Astrocyte (in vitro differentiated cells and primary cell): ENCODE measurements at regions not wholly inside any gene's neighbourhood (a gene's known extent, or its start where the extent isn't known, plus 50 kb on each side); places are given as distances from the start of the nearest gene placed in this dataset.

Experiments
- DNase-seq: peaks from one replicate; pipeline ENCODE4 v3.0.0-alpha.2; 2010; ENCODE audit warnings: low read depth
- FAIRE-seq: peaks from 2 replicates; lab custom pipeline; 2011; peaks lifted over from hg19 to GRCh38; lab: Jason Lieb, UNC
- H2AFZ ChIP-seq: 2 replicates; pipeline ENCODE4 v1.6.0; 2012; ENCODE audit warnings: low read depth, low read length, inconsistent platforms
- H3K27ac ChIP-seq: 2 replicates; pipeline ENCODE4 v1.5.1; 2011; ENCODE audit warnings: low read depth, low read length, inconsistent platforms
- H3K27me3 ChIP-seq: 2 replicates; pipeline ENCODE4 v1.6.0; 2011; ENCODE audit warnings: low read length, inconsistent platforms; ENCODE audit not compliant: insufficient read depth
- H3K36me3 ChIP-seq: 2 replicates; pipeline ENCODE4 v1.5.1; 2011; ENCODE audit warnings: low read length, inconsistent platforms; ENCODE audit not compliant: insufficient read depth
- H3K4me1 ChIP-seq: 2 replicates; pipeline ENCODE4 v1.5.1; 2011; ENCODE audit warnings: low read length, inconsistent platforms; ENCODE audit not compliant: insufficient read depth
- H3K4me2 ChIP-seq: 2 replicates; pipeline ENCODE4 v1.6.0; 2012; ENCODE audit warnings: low read length, inconsistent platforms
- H3K4me3 ChIP-seq: 2 replicates; pipeline ENCODE4 v1.5.1; 2011; ENCODE audit warnings: low read depth, mild to moderate bottlenecking, low read length, inconsistent platforms; ENCODE audit not compliant: insufficient read depth
- H3K79me2 ChIP-seq: 2 replicates; pipeline ENCODE4 v1.6.0; 2012; ENCODE audit warnings: mild to moderate bottlenecking, low read length, inconsistent platforms; ENCODE audit not compliant: insufficient read depth
- H3K9ac ChIP-seq: 2 replicates; pipeline ENCODE4 v1.6.0; 2012; ENCODE audit warnings: mild to moderate bottlenecking, low read length, inconsistent platforms
- H3K9me3 ChIP-seq: 2 replicates; pipeline ENCODE4 v1.5.1; 2012; ENCODE audit warnings: low read depth, mild to moderate bottlenecking, low read length, inconsistent platforms; ENCODE audit not compliant: insufficient read depth
- H4K20me1 ChIP-seq: 2 replicates; pipeline ENCODE4 v1.6.0; 2012; ENCODE audit warnings: low read length, inconsistent platforms; ENCODE audit not compliant: insufficient read depth
- H3K27ac Mint-ChIP-seq: one replicate; pipeline ENCODE4 v1.8.0; 2021; ENCODE audit warnings: mild to moderate bottlenecking, mixed read lengths; ENCODE audit not compliant: unreplicated experiment
- H3K27me3 Mint-ChIP-seq: one replicate; pipeline ENCODE4 v1.8.0; 2021; ENCODE audit warnings: low read depth, mixed read lengths; ENCODE audit not compliant: unreplicated experiment
- H3K36me3 Mint-ChIP-seq: one replicate; pipeline ENCODE4 v1.8.0; 2021; ENCODE audit warnings: low read depth, mixed read lengths; ENCODE audit not compliant: unreplicated experiment
- H3K4me1 Mint-ChIP-seq: one replicate; pipeline ENCODE4 v1.8.0; 2021; ENCODE audit warnings: low read depth, mixed read lengths; ENCODE audit not compliant: unreplicated experiment
- H3K4me3 Mint-ChIP-seq: one replicate; pipeline ENCODE4 v1.8.0; 2021; ENCODE audit warnings: mild to moderate bottlenecking, moderate library complexity, mixed read lengths; ENCODE audit not compliant: unreplicated experiment
- H3K9me3 Mint-ChIP-seq: one replicate; pipeline ENCODE4 v1.8.0; 2021; ENCODE audit warnings: mild to moderate bottlenecking, mixed read lengths; ENCODE audit not compliant: unreplicated experiment
- CTCF ChIP-seq: IDR thresholded peaks from 2 replicates; pipeline ENCODE4 v1.5.1; 2011; ENCODE audit warnings: low read depth, mild to moderate bottlenecking, inconsistent platforms, low read length, moderate library complexity; ENCODE audit not compliant: insufficient read depth
- EZH2 ChIP-seq: IDR thresholded peaks from 2 replicates; pipeline ENCODE4 v1.6.1; 2012; ENCODE audit warnings: mild to moderate bottlenecking, low read length, inconsistent platforms; ENCODE audit not compliant: insufficient read depth

- DNase-seq: no peak
- H3K27me3 Mint-ChIP-seq: peaks cover 81% of the 10 kb centered on the region
- H3K36me3 Mint-ChIP-seq: peaks cover 8% of the 10 kb centered on the region
These were observed 160.8 kb downstream of the FBLN2 start for GRCh38 chr3:13709706-13710105.

DNA sequence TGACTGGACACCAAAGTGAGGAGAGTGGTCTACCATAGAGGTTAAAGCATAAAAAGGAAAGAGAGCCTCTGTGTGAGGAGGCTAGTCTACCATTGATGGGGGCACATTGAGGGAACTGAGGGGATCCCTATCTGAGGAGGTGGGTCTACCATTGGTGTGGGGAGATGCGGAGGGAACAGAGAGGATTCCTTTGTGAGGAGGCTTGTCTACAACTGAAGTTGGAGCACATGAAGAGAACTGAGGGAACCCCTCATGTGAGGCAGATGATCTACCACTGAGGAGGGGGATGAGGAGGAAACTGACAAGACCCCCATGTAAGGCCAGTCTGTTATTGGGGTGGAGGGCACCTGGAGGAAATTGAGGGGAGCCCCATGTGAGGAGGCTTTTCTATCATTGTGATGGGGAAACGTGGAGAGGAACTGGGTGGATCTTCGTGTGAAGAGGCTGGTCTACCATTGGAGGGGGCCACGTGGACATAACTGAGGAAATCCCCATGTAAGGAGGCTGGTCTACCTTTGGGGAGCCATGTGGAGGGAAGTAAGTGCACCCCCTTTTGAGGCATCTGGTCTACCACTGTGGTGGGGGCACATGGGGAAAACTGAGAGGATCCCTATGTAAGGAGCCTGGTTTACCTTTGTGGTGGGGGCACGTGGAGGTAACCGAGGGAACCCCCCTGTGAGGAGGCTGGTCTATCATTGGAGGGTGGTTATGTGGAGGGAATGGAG lies 160.1 kb downstream of the FBLN2 start:
- Histone ChIP-seq H3K4me3 (no peak overlapping the region), H3K4me2 (no peak overlapping the region), H3K79me2 (no peaks in the 10 kb centered on the region), H3K27ac (no peak overlapping the region), H3K27me3 (no peaks in the 10 kb centered on the region), H3K36me3 (no peaks in the 10 kb centered on the region), H3K9me3 (peaks cover 3% of the 10 kb centered on the region), H2AFZ (no peak overlapping the region), H3K9ac (no peak overlapping the region), H4K20me1 (no peaks in the 10 kb centered on the region), H3K4me1 (no peaks in the 10 kb centered on the region)
- peaks cover 79% of the 10 kb centered on the region for H3K27me3 Mint-ChIP-seq
- no peaks in the 10 kb centered on the region for H3K4me1 Mint-ChIP-seq
- TF ChIP-seq CTCF (no peak), EZH2 (no peak)
- peak overlapping the region; percentile 2 for H3K27ac Mint-ChIP-seq
- peaks cover 69% of the 10 kb centered on the region for H3K9me3 Mint-ChIP-seq
- no peak overlapping the region for H3K4me3 Mint-ChIP-seq
- no peak for DNase-seq
- H3K36me3 Mint-ChIP-seq: peaks cover 8% of the 10 kb centered on the region
- FAIRE-seq: no peak

More at GRCh38 chr3:13709706-13710105, 160.8 kb downstream of the FBLN2 start:
- Histone ChIP-seq H3K27me3 (no peaks in the 10 kb centered on the region), H3K9me3 (peaks cover 3% of the 10 kb centered on the region), H4K20me1 (no peaks in the 10 kb centered on the region), H3K4me1 (no peaks in the 10 kb centered on the region), H3K4me3 (no peak overlapping the region), H3K4me2 (no peak overlapping the region), H3K79me2 (no peaks in the 10 kb centered on the region), H3K36me3 (no peaks in the 10 kb centered on the region), H3K27ac (no peak overlapping the region), H2AFZ (no peak overlapping the region), H3K9ac (no peak overlapping the region)
- no peaks in the 10 kb centered on the region for H3K4me1 Mint-ChIP-seq
- no peak for FAIRE-seq
- peaks cover 72% of the 10 kb centered on the region for H3K9me3 Mint-ChIP-seq
- TF ChIP-seq CTCF (no peak), EZH2 (no peak)
- H3K27ac Mint-ChIP-seq: no peak overlapping the region
- no peak overlapping the region for H3K4me3 Mint-ChIP-seq

GRCh38 chr3:13708301-13708700 lies 159.4 kb downstream of the FBLN2 start:
- Mint-ChIP-seq H3K27ac (no peak overlapping the region), H3K36me3 (peaks cover 8% of the 10 kb centered on the region), H3K4me3 (no peak overlapping the region), H3K4me1 (no peaks in the 10 kb centered on the region), H3K9me3 (peaks cover 65% of the 10 kb centered on the region), H3K27me3 (peaks cover 76% of the 10 kb centered on the region)
- Histone ChIP-seq H2AFZ (no peak overlapping the region), H3K9me3 (no peaks in the 10 kb centered on the region), H3K4me3 (no peak overlapping the region), H3K36me3 (no peaks in the 10 kb centered on the region), H3K27me3 (no peaks in the 10 kb centered on the region), H3K9ac (no peak overlapping the region), H3K79me2 (no peaks in the 10 kb centered on the region), H3K4me2 (no peak overlapping the region), H3K4me1 (no peaks in the 10 kb centered on the region), H3K27ac (no peak overlapping the region), H4K20me1 (no peaks in the 10 kb centered on the region)
- FAIRE-seq (no peak), DNase-seq (no peak)
- no peak for TF ChIP-seq EZH2
- TF ChIP-seq CTCF: no peak
